Spleen (tissue), 11 donors: ENCODE measurements at regions not wholly inside any gene's neighbourhood (a gene's known extent, or its start where the extent isn't known, plus 50 kb on each side); places are given as distances from the start of the nearest gene placed in this dataset.

Experiments used
- DNase-seq: peaks from one replicate; pipeline ENCODE4 v3.0.0-alpha.2; 2020
- H3K27ac ChIP-seq, 8 donors: fragments of 200-600 bp; sonication (generic) in 7 of 8; 1 replicate in 4 of 8; 2 replicates in 4 of 8; pipeline versions ENCODE4 v1.5.0 to v1.8.0; 2016 to 2021; ENCODE audit warnings: inconsistent platforms in 4 of 8, mild to moderate bottlenecking in 4 of 8, moderate library complexity in 1 of 8
- H3K27me3 ChIP-seq, 7 donors: fragments of 200-600 bp; sonication (generic) in 6 of 7; replicated peaks in 1 of 7; 1 replicate in 4 of 7; 2 replicates in 3 of 7; pipeline versions ENCODE4 v1.5.0 to v1.8.0; 2016 to 2021; ENCODE audit warnings: inconsistent platforms in 3 of 7, mild to moderate bottlenecking in 1 of 7
- H3K36me3 ChIP-seq, 6 donors: fragments of 200-600 bp; sonication (generic) in 5 of 6; 1 replicate in 4 of 6; 2 replicates in 2 of 6; pipeline versions ENCODE4 v1.5.0 to v1.8.0; 2016 to 2021; ENCODE audit warnings: inconsistent platforms in 2 of 6
- H3K4me1 ChIP-seq, 6 donors: fragments of 200-600 bp; sonication (generic) in 5 of 6; 1 replicate in 3 of 6; 2 replicates in 3 of 6; pipeline versions ENCODE4 v1.5.0 to v1.8.0; 2016 to 2021; ENCODE audit warnings: inconsistent platforms in 3 of 6
- H3K4me3 ChIP-seq, 8 donors: fragments of 200-600 bp; sonication (generic) in 7 of 8; 1 replicate in 4 of 8; 2 replicates in 4 of 8; pipeline versions ENCODE4 v1.5.0 to v1.8.0; 2016 to 2021; ENCODE audit warnings: inconsistent platforms in 4 of 8, mild to moderate bottlenecking in 4 of 8, moderate library complexity in 2 of 8
- H3K9me3 ChIP-seq, 8 donors: fragments of 200-600 bp; sonication (generic) in 7 of 8; 1 replicate in 4 of 8; 2 replicates in 4 of 8; pipeline versions ENCODE4 v1.5.0 to v1.8.0; 2016 to 2021; ENCODE audit warnings: inconsistent platforms in 4 of 8
- POLR2A ChIP-seq, 3 donors: fragments of 450-650 bp; IDR thresholded peaks; one replicate each; pipeline ENCODE4 v1.5.1; 2017; ENCODE audit warnings: antibody characterized with exemption in 3 of 3, mild to moderate bottlenecking in 1 of 3
- POLR2AphosphoS5 ChIP-seq, 3 donors: sonication (generic); formaldehyde crosslinking; IDR thresholded peaks; one replicate each; pipeline ENCODE4 v1.5.1; 2017; ENCODE audit warnings: antibody characterized with exemption in 3 of 3
- WGBS, 5 donors: extraction: QIAGEN DNeasy Blood & Tissue Kit in 3 of 5; methylation state at CpG; one replicate each; pipeline versions ENCODE4 v1.1.5 to v1.1.7; 2013 to 2018; 5-methylcytosine and 5-hydroxymethylcytosine counted together
- intact Hi-C: fragments of 100-400 bp; cut with DNase I; formaldehyde crosslinking; loops from one replicate; pipeline ENCODE4 v1.15.0; 2023; ENCODE audit warnings: low total_unique reads
- TF ChIP-seq, protein P1 (sequence below), 11 experiments: fragments of 200-600 bp in 7 of 11; fragments of 450-650 bp in 4 of 11; sonication (generic) in 4 of 11; IDR thresholded peaks in 8 of 11; conservative IDR thresholded peaks in 3 of 11; 1 replicate in 7 of 11; 2 replicates in 4 of 11; pipeline versions ENCODE4 v1.4.0 to v1.8.0; 2016 to 2021; ENCODE audit warnings: antibody characterized with exemption in 11 of 11, inconsistent platforms in 4 of 11, mild to moderate bottlenecking in 1 of 11
- donor health status: healthy with polysubstance abuse.
- donor health status: DM: no; HTN: no; CAD: no; lungs with moderate emphysema.
- donor health status: DM: no; HTN: no; CAD: no.
- donor health status: Bipolar disorder and iron deficiency.
- donor health status: healthy.
- donor health status: DM: no; HTN: no; CAD: no.
- donor health status: DM: yes; HTN: yes; CAD: no.

DNA sequence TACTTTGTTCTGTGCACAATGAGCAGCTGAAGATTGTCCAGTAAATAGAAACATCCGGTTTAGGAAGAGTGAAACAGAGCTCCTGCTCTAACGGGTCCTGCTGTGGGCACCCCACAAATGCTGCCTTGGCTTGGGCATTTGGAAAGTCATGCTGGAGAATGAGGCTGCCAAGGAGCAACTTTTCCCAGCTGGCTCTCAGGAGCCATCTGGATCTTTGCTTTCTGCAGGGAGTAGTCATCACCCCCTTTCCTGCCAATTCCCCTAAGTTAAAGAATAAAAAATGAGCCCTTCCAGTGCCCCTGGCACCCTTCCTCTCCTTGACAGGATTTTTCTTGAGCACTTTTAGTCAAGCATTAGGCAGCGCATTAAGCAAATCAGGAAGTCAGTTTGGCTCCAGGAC is 90.0 kb downstream of the FAM43A start:
- intact Hi-C loops = no loop called here
- Histone ChIP-seq H3K27ac (no peak overlapping the region), H3K4me3 (no peak overlapping the region), H3K27me3 (no peaks in the 10 kb centered on the region), H3K4me1 (peaks cover 0 to 29% (median 11%) of the 10 kb centered on the region in 6 donors), H3K9me3 (no peaks in the 10 kb centered on the region), H3K36me3 (no peaks in the 10 kb centered on the region)
- TF ChIP-seq, protein P1, sequence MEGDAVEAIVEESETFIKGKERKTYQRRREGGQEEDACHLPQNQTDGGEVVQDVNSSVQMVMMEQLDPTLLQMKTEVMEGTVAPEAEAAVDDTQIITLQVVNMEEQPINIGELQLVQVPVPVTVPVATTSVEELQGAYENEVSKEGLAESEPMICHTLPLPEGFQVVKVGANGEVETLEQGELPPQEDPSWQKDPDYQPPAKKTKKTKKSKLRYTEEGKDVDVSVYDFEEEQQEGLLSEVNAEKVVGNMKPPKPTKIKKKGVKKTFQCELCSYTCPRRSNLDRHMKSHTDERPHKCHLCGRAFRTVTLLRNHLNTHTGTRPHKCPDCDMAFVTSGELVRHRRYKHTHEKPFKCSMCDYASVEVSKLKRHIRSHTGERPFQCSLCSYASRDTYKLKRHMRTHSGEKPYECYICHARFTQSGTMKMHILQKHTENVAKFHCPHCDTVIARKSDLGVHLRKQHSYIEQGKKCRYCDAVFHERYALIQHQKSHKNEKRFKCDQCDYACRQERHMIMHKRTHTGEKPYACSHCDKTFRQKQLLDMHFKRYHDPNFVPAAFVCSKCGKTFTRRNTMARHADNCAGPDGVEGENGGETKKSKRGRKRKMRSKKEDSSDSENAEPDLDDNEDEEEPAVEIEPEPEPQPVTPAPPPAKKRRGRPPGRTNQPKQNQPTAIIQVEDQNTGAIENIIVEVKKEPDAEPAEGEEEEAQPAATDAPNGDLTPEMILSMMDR (IDR thresholded peaks at IDR 0.05 in 8 of 11, conservative IDR thresholded peaks at IDR 0.05 in 3 of 11) = no peak
- no peak for TF ChIP-seq POLR2AphosphoS5 (IDR thresholded peaks at IDR 0.05)
- no peak for TF ChIP-seq POLR2A (IDR thresholded peaks at IDR 0.05)
- WGBS, 5 donors = 71 to 75% (median 72%) methylated on average over 3 of the region's 3 CpGs
- no peak for DNase-seq

DNA sequence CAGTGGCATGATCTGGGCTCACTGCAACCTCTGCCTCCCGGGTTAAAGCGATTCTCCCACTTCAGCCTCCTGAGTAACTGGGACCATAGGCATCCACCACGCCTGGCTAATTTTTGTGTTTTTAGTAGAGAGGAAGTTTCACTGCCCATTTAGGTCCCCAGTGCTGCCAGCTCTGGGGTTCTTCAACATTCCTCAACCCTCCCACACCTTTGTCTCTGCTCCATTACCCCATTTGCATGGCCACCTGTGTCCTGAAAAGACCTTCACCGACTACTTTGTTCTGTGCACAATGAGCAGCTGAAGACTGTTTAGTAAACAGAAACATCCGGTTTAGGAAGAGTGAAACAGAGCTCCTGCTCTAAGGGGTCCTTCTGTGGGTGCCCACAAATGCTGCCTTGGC is 92.0 kb downstream of the FAM43A start:
- Histone ChIP-seq H3K9me3 (no peaks in the 10 kb centered on the region), H3K27me3 (no peaks in the 10 kb centered on the region), H3K27ac (no peak overlapping the region), H3K36me3 (no peaks in the 10 kb centered on the region), H3K4me1 (peaks cover 0 to 28% (median 9%) of the 10 kb centered on the region in 6 donors), H3K4me3 (no peak overlapping the region)
- no peak for DNase-seq
- 68 to 85% (median 80%) methylated on average over 5 of the region's 5 CpGs for WGBS, 5 donors
- intact Hi-C loops = no loop called here
- TF ChIP-seq, protein P1 (IDR thresholded peaks at IDR 0.05 in 8 of 11, conservative IDR thresholded peaks at IDR 0.05 in 3 of 11) = no peak
- TF ChIP-seq POLR2A (IDR thresholded peaks at IDR 0.05) (no peak), POLR2AphosphoS5 (IDR thresholded peaks at IDR 0.05) (no peak)

DNA sequence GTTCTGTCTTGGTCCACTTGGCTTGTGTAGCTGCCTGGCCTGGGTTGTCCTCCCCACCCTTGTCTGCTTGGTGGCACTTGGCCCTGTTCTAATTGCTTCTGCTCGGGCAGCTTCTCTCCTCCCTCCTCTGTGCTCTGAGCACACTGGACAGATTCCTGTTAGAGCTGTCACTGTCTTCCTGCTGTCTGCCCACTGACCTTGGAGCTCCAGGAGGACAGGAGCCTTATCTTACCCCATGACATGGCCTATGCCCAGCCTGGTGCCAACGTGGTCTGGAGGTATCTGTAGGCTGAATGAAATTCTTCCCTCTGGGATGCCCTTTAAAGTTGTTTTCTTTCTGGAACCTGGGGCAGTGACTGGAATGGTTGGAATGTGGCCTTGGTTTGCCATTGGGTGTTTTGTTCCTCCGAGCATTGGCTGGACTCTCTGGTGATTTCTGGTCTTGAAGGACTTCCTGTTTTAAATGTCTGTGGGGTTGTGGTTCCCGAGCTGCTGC is 94.1 kb downstream of the FAM43A start:
- TF ChIP-seq POLR2AphosphoS5 (IDR thresholded peaks at IDR 0.05) = no peak
- TF ChIP-seq, protein P1 (IDR thresholded peaks at IDR 0.05 in 8 of 11, conservative IDR thresholded peaks at IDR 0.05 in 3 of 11) = no peak
- TF ChIP-seq POLR2A (IDR thresholded peaks at IDR 0.05) = no peak
- no peak overlapping the region for H3K4me3 ChIP-seq
- 44 to 58% (median 47%) methylated on average over 4 of the region's 4 CpGs for WGBS, 5 donors
- peak overlapping the region in 4 of 8 donors; percentile 25 to 57 (median 40) for H3K27ac ChIP-seq
- no peaks in the 10 kb centered on the region for H3K36me3 ChIP-seq
- intact Hi-C loops = no loop called here
- no peak for DNase-seq
- no peaks in the 10 kb centered on the region for H3K27me3 ChIP-seq
- no peaks in the 10 kb centered on the region for H3K9me3 ChIP-seq
- H3K4me1 ChIP-seq = peaks cover 0 to 16% (median 2%) of the 10 kb centered on the region in 6 donors

DNA sequence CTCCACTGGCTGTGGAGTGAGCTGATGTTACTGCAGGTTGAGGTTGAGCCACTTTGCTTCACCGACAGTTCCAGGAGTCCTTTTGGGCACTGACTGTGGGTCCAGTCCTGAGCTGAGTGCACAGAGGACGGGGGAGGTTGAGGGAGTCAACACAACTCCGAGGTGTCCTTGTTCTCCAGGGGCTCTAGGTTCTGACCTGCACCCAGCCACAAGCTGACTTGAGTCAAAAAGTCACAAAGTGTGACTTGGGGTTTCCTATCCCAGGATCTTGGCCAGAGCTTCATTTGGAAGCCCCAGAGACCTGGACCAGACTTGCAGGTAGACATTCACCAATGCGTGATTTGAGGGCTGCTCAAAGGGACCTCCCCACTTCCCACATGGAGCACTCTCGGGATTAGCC is 95.0 kb downstream of the FAM43A start:
- no peak for DNase-seq
- H3K4me3 ChIP-seq = no peak overlapping the region
- H3K27ac ChIP-seq = no peak overlapping the region
- H3K9me3 ChIP-seq = no peaks in the 10 kb centered on the region
- intact Hi-C loops = no loop called here
- H3K4me1 ChIP-seq = peaks cover 0 to 16% (median 2%) of the 10 kb centered on the region in 6 donors
- H3K36me3 ChIP-seq = no peaks in the 10 kb centered on the region
- WGBS, 5 donors = 78 to 98% (median 91%) methylated on average over 5 of the region's 5 CpGs
- no peaks in the 10 kb centered on the region for H3K27me3 ChIP-seq
- TF ChIP-seq POLR2A (IDR thresholded peaks at IDR 0.05) (no peak), POLR2AphosphoS5 (IDR thresholded peaks at IDR 0.05) (no peak)
- TF ChIP-seq, protein P1 (IDR thresholded peaks at IDR 0.05 in 8 of 11, conservative IDR thresholded peaks at IDR 0.05 in 3 of 11) = no peak
